Esophagus (tissue), 2 donors: ENCODE measurements at regions not wholly inside any gene's neighbourhood (a gene's known extent, or its start where the extent isn't known, plus 50 kb on each side); places are given as distances from the start of the nearest gene placed in this dataset.

Source experiments
- H3K27ac ChIP-seq, 2 donors: one replicate each; pipeline ENCODE4 v1.5.1; 2013; ENCODE audit warnings: low read depth in 2 of 2, mild to moderate bottlenecking in 2 of 2, inconsistent platforms in 1 of 2, low read length in 1 of 2, moderate library complexity in 1 of 2
- H3K27me3 ChIP-seq, 2 donors: one replicate each; pipeline ENCODE4 v1.6.1; 2013; ENCODE audit warnings: low read length in 2 of 2, control low read depth in 1 of 2, mild to moderate bottlenecking in 1 of 2; ENCODE audit not compliant: insufficient read depth in 2 of 2, control insufficient read depth in 1 of 2
- H3K36me3 ChIP-seq, 2 donors: one replicate each; pipeline ENCODE4 v1.6.1; 2013; ENCODE audit warnings: low read length in 1 of 2; ENCODE audit not compliant: control insufficient read depth in 2 of 2, insufficient read depth in 2 of 2
- H3K4me1 ChIP-seq, 2 donors: one replicate each; pipeline ENCODE4 v1.6.1; 2013; ENCODE audit warnings: low read length in 1 of 2; ENCODE audit not compliant: control insufficient read depth in 2 of 2, insufficient read depth in 2 of 2
- H3K4me3 ChIP-seq, 2 donors: one replicate each; pipeline ENCODE4 v1.5.1; 2013; ENCODE audit warnings: low read length in 2 of 2, mild to moderate bottlenecking in 2 of 2, low read depth in 1 of 2, moderate library complexity in 1 of 2
- H3K9me3 ChIP-seq, 2 donors: one replicate each; pipeline ENCODE4 v1.6.1; 2013; ENCODE audit warnings: mild to moderate bottlenecking in 2 of 2, low read depth in 1 of 2, low read length in 1 of 2, moderate library complexity in 1 of 2; ENCODE audit not compliant: control insufficient read depth in 2 of 2, insufficient read depth in 1 of 2
- WGBS, 2 donors: extraction: QIAGEN DNeasy Blood & Tissue Kit; methylation state at CpG; one replicate each; pipeline ENCODE4 v1.1.7; 2013; 5-methylcytosine and 5-hydroxymethylcytosine counted together
- donor health status: healthy with polysubstance abuse.
- donor health status: Bipolar disorder and iron deficiency.

- Histone ChIP-seq H3K9me3 (no peaks in the 10 kb centered on the region), H3K4me3 (peak overlapping the region; percentile 34 to 64), H3K4me1 (peaks cover 19 to 25% of the 10 kb centered on the region in 2 donors), H3K27me3 (no peaks in the 10 kb centered on the region), H3K27ac (peak overlapping the region; percentile 52 to 84), H3K36me3 (no peaks in the 10 kb centered on the region)
- WGBS, 2 donors: 22 to 27% methylated on average over 50 to 52 of the region's 52 CpGs
These were observed 110.2 kb downstream of the NAV1 start for GRCh38 chr1:201648907-201649721.

GRCh38 chr1:201649761-201650622, 111.1 kb downstream of the NAV1 start:
- Histone ChIP-seq H3K27me3 (no peaks in the 10 kb centered on the region), H3K27ac (peak overlapping the region; percentile 52 to 84), H3K4me1 (peaks cover 19 to 25% of the 10 kb centered on the region in 2 donors), H3K36me3 (no peaks in the 10 kb centered on the region), H3K9me3 (no peaks in the 10 kb centered on the region), H3K4me3 (peak overlapping the region; percentile 54 to 64)
- WGBS, 2 donors: 14% methylated on average over 64 of the region's 64 CpGs

GRCh38 chr1:201650623-201650933, 111.7 kb downstream of the NAV1 start:
- WGBS, 2 donors: 21 to 24% methylated on average over 11 of the region's 11 CpGs
- Histone ChIP-seq H3K27ac (peak overlapping the region in 1 of 2 donors; percentile 44), H3K4me3 (peak overlapping the region in 1 of 2 donors; percentile 64), H3K27me3 (no peaks in the 10 kb centered on the region), H3K36me3 (no peaks in the 10 kb centered on the region), H3K9me3 (no peaks in the 10 kb centered on the region), H3K4me1 (peaks cover 19 to 25% of the 10 kb centered on the region in 2 donors)

GRCh38 chr1:201652181-201652580, 113.3 kb downstream of the NAV1 start:
- Histone ChIP-seq H3K4me3 (no peak overlapping the region), H3K27ac (no peak overlapping the region), H3K9me3 (no peaks in the 10 kb centered on the region), H3K4me1 (peaks cover 19 to 25% of the 10 kb centered on the region in 2 donors), H3K36me3 (no peaks in the 10 kb centered on the region), H3K27me3 (no peaks in the 10 kb centered on the region)
- 89 to 92% methylated on average over 5 of the region's 5 CpGs for WGBS, 2 donors

- Histone ChIP-seq H3K9me3 (no peaks in the 10 kb centered on the region), H3K4me1 (peaks cover 19% of the 10 kb centered on the region in 2 donors), H3K36me3 (no peaks in the 10 kb centered on the region), H3K4me3 (no peak overlapping the region), H3K27ac (no peak overlapping the region), H3K27me3 (no peaks in the 10 kb centered on the region)
- WGBS, 2 donors: 76 to 78% methylated on average over 3 of the region's 3 CpGs
These were observed 114.3 kb downstream of the NAV1 start for GRCh38 chr1:201653233-201653632.

- no peak overlapping the region for H3K27ac ChIP-seq
- peaks cover 16 to 17% of the 10 kb centered on the region in 2 donors for H3K4me1 ChIP-seq
- no peaks in the 10 kb centered on the region for H3K9me3 ChIP-seq
- WGBS, 2 donors: 74 to 82% methylated on average over 2 of the region's 2 CpGs
- no peaks in the 10 kb centered on the region for H3K27me3 ChIP-seq
- H3K36me3 ChIP-seq: no peaks in the 10 kb centered on the region
- H3K4me3 ChIP-seq: no peak overlapping the region
These were observed 115.0 kb downstream of the NAV1 start for GRCh38 chr1:201653883-201654282.

GRCh38 chr1:201655243-201655642, 116.3 kb downstream of the NAV1 start:
- 71 to 75% methylated on average over 6 of the region's 6 CpGs for WGBS, 2 donors
- Histone ChIP-seq H3K4me3 (no peak overlapping the region), H3K4me1 (peaks cover 5 to 8% of the 10 kb centered on the region in 2 donors), H3K27ac (no peak overlapping the region), H3K36me3 (no peaks in the 10 kb centered on the region), H3K27me3 (no peaks in the 10 kb centered on the region), H3K9me3 (no peaks in the 10 kb centered on the region)

GRCh38 chr1:201655910-201656309, 117.0 kb downstream of the NAV1 start:
- no peaks in the 10 kb centered on the region for H3K36me3 ChIP-seq
- no peak overlapping the region for H3K4me3 ChIP-seq
- peaks cover 2 to 5% of the 10 kb centered on the region in 2 donors for H3K4me1 ChIP-seq
- 63 to 80% methylated on average over 4 of the region's 4 CpGs for WGBS, 2 donors
- peak overlapping the region in 1 of 2 donors; percentile 13 for H3K27ac ChIP-seq
- no peaks in the 10 kb centered on the region for H3K27me3 ChIP-seq
- H3K9me3 ChIP-seq: no peaks in the 10 kb centered on the region

- Histone ChIP-seq H3K9me3 (no peaks in the 10 kb centered on the region), H3K36me3 (no peaks in the 10 kb centered on the region), H3K27ac (no peak overlapping the region), H3K4me1 (peaks cover 4 to 5% of the 10 kb centered on the region in 2 donors), H3K4me3 (no peak overlapping the region), H3K27me3 (no peaks in the 10 kb centered on the region)
- WGBS, 2 donors: 59 to 75% methylated on average over 8 of the region's 8 CpGs
These were observed 117.5 kb downstream of the NAV1 start for GRCh38 chr1:201656311-201657032.
